ENCODE measurements at regions not wholly inside any gene's neighbourhood (a gene's known extent, or its start where the extent isn't known, plus 50 kb on each side); places are given as distances from the start of the nearest gene placed in this dataset.

DNA sequence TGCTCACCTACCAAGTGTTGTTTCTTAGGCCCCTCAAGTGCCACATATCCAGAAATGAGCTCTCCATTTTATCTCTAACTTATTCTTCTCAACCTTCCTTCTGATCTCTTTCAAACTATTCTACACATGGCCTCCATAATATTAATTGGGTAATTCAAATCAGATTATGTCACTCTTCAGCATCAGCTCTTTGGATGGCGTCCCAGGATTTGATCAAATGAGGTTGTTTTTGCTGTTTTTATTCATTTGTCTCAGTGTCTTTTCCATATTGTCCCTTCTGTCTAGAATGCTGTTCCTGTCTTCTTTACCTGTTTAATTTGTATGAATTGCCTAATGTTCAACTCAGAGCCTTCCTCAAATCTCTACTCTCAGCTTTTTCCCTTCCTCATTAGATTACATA lies 234.6 kb upstream of the CXCL12 start:
- DNase-seq (ENCODE audit: low spot score): no peak

GRCh38 chr10:44619975-44620374 lies 235.1 kb upstream of the CXCL12 start:
- DNase-seq (ENCODE audit: low spot score): no peak

- no peak for DNase-seq (ENCODE audit: low spot score)
These were observed 242.9 kb upstream of the CXCL12 start for GRCh38 chr10:44627591-44628354.

DNA sequence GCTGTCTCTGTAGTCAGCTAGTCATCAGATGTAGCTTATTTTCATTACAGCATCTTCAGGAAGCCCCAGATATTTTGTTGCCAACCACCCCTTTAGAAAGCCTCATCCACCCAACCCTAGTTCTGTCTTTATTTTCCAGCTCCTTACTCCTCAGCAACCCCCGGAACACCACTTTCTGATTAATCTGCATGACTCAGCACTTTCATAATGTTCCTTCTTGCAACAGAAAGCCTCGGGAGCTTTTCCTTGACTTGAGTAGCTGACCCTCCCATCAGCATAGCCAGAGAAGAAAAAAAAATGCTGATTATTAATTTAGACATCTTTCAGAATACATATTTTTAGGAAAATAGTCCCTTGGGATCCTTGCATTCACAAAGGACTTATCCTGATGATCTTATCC lies 244.0 kb upstream of the CXCL12 start:
- DNase-seq (ENCODE audit: low spot score): no peak

GRCh38 chr10:44635176-44635575 lies 250.3 kb upstream of the CXCL12 start:
- no peak for DNase-seq (ENCODE audit: low spot score)

DNA sequence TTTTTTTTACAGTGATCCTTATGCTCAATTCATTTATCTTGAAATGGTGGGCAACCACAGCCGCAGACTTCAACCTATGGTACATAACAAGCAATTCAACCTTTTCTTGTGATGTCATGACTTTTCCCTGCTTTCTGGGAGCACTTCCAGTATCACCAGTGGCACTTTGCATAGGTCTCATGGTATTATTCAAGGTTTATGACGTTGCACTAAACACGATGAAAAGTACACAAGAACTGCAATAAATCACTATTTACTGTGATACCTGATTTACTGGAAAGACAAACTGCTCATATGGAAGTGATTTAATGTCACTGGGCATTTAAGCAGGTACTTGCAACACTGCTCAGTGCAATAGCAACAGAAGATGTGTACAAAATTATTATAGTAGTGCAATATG lies 251.7 kb upstream of the CXCL12 start:
- DNase-seq (ENCODE audit: low spot score): no peak

DNA sequence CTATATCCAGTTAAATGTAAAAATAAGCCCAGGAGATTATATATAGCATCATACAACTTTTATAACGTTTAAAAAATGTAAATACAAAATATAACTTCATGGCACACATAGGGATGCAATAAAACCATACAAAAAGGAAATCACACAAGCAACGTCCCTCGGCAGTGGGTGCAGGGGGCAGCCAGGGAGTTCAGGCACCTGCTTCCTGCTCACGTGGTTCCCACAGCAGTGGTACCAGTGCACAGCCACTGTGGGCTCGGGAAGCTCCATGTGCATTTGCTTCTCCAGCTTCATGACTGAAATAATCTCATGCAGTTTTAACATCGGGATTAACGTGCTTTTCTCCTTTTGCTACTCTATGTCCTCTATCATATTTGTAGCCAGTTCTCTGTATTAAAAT lies 255.5 kb upstream of the CXCL12 start:
- DNase-seq (ENCODE audit: low spot score): no peak

GRCh38 chr10:44647473-44647872 lies 262.6 kb upstream of the CXCL12 start:
- DNase-seq (ENCODE audit: low spot score): no peak

DNA sequence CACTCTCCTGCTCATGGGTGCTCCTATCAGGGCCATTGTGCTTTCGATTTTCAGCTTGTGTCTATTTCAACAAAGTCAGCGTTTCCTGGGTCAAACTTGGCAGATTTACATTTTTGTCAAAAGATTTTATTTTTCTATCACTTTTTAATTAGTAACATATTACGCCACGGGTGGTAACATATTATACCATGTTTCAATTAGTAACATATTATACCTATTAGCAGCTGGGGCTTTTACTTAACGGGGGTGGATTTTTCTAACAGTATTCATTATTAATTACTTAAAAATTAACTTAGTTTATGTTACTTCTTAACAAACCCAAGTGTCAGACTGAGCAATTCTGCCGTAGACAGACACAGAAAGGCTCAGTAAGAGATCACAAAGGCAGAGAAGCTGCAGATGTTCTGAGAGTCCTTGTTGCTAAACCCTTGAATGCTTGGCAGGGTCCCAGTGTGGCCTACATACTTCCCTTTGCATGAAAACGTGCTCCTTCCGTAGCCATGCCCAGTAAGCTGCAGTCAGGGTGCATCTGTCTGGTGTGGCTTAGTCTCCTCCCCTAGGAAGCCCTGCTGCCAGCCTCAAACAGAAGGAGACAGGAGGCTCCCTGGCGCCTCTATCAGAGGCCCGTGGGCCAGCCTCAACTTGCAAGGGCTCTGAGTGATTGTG lies 263.1 kb upstream of the CXCL12 start:
- DNase-seq (ENCODE audit: low spot score): no peak

- no peak for DNase-seq (ENCODE audit: low spot score)
These were observed 260.2 kb upstream of the TMEM72 start for GRCh38 chr10:44650691-44651661.

DNA sequence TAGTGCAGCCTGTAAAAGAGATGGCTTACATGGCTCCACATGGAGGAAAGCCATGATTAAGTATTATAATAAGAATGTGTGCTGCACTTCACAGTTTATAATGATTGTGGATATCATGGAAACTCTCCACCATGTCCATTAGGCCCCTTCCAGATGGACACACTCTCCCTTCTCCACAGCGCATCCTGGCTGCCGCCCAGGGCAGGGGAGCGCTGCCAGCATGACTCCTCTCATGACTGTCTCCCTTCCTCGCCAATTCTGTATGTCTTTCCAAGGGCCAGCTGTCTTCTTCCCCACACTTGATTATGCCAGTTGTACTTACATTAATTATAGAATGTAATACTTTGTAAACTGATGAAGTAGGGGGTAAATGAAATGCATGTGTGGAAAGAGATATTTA lies 259.3 kb upstream of the TMEM72 start:
- DNase-seq (ENCODE audit: low spot score): no peak

- DNase-seq (ENCODE audit: low spot score): no peak
These were observed 251.8 kb upstream of the TMEM72 start for GRCh38 chr10:44659320-44659719.

DNA sequence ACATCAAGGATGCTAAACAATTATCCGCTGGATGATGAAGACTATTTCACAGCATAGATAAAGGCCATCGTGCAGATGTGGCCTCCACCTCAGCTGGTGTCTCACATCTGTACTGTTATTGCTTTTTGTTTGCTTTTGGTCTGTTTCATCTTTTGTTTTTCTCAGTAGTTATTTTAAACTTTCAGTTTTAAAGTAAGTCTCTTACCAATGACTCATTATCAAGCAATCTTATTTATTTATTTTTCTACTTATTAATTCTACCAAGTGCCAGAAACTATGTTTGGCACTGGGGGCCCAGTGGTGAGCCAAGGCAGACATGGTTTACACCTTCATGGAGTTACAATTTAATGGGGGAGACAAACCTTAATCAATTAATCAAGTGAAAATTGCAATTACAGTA lies 250.9 kb upstream of the TMEM72 start:
- DNase-seq (ENCODE audit: low spot score): no peak

DNA sequence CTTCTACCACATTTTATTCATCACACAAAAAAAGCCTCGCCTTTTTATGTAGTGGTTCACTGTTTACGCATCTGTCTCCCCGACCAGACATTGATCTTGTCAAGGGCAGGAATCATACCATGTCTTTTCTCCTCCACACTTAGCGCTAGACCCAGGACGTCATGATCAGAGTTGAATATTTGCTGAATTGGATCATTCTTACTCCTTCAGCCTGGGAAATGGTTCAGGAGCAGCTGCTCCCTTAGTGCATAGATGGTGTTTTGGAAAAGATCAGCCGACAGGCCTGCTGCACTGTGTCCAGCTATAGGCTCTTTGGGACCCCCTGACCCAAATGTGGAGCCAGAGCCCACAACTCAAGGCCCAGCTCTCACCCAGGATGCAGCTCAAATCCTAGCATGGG lies 249.1 kb upstream of the TMEM72 start:
- DNase-seq (ENCODE audit: low spot score): no peak

- DNase-seq (ENCODE audit: low spot score): no peak
These were observed 242.8 kb upstream of the TMEM72 start for GRCh38 chr10:44668336-44668735.

DNA sequence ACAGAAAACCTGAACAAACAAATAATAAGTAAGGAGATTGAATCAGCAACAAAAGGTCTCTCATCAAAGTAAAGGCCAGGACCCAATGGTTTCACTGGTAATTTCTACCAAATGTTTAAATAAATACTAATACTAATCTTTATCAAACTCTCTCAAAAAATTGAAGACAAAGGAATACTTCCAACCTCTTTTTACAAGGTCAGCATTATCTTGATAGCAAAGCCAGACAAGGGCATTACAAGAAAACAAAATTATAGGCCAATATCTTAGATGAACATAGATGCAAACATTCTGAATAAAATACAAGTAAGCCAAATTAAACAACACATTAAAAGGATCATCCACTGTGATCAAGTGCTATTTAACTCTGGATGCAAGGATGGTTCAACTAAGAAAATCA lies 239.8 kb upstream of the TMEM72 start:
- no peak for DNase-seq (ENCODE audit: low spot score)

DNA sequence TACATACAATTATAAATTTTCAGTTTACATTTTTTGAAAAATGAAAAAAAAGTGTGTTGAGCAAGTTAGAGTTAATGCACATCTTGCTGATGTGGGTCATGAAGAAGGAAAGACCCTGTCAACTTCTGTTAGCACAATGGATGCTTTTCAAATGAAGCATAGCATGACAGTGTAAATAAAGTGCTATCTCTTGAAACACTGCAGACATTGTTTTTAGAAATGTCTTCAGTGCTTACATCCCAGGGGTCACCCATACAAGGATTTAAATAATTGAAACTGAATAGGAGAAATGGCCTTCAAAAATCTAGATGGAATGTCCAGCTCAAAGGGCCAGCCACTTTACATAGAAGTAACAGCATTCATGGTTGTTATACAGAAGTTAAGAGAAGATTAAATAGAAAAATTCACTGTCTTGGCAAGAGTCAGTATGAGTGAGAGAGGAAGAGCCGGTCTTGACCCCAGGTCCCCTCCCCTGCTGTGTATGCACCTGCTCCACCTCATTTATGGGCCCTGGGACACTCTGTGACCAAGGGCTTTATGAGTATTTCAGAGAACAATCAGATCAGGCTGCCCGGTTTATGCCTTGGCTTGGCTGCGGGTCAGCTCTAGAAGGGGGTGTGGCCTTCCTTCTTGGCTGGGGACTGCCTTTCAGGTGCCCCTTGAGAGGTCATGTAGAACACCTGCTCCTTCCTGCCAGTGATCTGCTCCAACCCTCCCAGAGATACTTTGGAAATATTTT lies 237.7 kb upstream of the TMEM72 start:
- no peak for DNase-seq (ENCODE audit: low spot score)

DNA sequence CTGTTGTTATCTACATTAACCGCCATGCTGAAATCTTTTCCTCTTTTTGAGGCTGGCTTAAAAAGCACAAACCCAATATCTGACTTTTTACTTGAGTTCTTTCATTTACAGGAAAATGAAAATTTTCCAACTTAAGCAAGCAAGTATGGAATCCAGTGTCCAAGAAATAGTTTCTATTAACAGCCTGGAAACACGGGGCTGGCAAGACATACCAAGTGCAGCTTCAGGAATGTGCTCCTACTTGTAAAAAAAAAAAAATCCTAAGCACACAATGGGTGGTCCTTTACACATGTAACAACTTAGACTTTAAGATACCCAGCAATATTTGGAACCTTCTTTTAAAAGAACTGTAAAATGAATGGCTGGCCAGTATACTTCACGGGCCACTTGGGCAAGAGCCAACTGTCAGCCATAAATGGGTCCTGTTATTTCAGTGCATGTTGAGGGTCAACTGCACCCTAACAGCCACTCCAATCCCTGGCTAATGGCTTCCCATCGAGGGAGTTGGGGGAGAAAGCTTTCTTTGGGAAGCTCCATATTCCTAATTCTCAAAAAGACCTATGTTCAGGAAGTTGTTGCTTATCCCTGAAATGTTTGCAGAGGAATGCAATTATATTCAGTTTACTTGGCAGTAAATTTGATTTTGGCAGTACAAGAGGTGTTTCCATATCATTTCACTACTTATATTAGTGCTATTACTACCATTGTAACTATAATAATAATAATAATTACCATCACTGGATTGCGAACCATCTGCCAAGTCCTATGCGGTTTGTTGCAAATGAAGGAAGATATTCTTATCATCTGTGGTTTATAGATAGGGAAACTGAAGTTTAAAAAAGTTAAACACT lies 236.4 kb upstream of the TMEM72 start:
- DNase-seq (ENCODE audit: low spot score): no peak

DNA sequence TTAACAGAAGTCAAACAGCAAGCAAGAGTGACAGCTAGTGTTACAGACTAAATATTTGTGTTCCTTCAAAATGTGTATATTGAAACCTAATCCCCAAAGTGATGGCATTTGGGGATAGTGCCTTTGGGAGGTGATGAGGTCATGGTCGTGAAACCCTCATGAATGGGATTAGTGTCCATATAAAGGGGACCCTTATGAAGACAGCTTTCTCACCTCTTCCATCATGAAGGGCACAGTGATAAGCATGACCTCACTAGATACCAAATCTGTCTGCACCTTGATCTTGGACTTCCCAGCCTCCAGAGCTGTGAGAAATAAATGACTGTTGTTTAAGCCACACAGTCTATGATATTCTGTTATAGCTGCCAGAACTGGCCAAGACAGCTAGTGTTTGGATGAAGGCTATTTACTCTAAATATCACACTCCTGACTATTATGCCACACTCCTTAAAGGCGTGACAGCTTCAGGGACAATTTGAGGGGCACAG lies 235.7 kb upstream of the TMEM72 start:
- no peak for DNase-seq (ENCODE audit: low spot score)

GRCh38 chr10:44680764-44681163 lies 230.4 kb upstream of the TMEM72 start:
- DNase-seq (ENCODE audit: low spot score): no peak

GRCh38 chr10:44682507-44682906 lies 228.6 kb upstream of the TMEM72 start:
- DNase-seq (ENCODE audit: low spot score): no peak

All from D341Med (cell line).